SW 1271 (cell line): ENCODE measurements at regions not wholly inside any gene's neighbourhood (a gene's known extent, or its start where the extent isn't known, plus 50 kb on each side); places are given as distances from the start of the nearest gene placed in this dataset.
"Not testable (repeated sequence)": the region's sequence is repeated elsewhere in the genome, so short reads cannot be mapped to it uniquely, and the experiment has no call there.

ENCODE experiments used
- DNase-seq, 2 experiments: peaks; one replicate each; lab custom pipeline; 2025; lab: John Stamatoyannopoulos, UW

DNA sequence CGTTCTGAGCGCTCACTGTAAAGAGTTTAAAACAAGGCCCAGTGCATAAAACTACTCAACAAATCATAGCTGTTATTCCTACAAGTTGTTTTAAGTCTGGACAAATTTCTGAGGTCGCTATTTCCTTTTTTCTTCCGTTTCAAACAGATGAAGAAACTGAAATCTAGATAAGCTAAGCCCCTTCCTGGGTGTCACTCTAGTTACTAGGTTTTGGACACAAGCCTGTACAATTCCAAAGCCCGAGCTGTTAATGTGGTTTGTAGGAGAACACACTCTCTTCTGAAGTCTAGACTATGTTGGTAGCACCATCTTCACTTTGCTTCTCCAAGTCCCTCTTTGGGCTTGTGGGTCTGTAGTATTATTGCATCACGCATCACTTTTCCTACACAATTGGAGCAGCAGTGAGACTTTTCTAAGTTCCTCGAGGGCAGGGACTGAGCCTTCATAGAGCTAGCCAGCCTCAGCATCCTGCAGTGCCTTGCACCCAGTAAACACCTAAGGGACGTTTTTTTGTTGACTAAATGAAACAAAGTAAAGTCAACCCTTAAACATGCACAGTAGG is 142.6 kb upstream of the PROK2 start:
- DNase-seq, result no peak

GRCh38 chr3:71926616-71927015 is 141.7 kb upstream of the PROK2 start:
- DNase-seq, result no peak

DNA sequence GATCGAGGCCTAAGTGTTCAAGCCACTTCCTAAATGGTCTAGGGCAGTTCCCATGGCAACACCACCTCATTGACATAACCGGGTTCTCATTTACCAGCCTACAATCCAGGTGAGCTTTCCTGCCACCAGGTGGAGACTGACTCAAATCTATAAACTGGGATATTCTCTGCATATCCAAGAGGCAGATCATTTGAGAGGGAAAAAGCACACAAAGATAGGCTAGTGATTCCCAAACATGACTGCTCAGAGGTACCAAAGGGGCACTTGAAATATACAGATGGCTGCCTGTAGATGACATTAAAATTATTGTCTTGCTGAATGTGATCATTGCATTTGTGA is 141.3 kb upstream of the PROK2 start:
- no peak for DNase-seq

- not testable (repeated sequence) for DNase-seq
These were observed 140.7 kb upstream of the PROK2 start for GRCh38 chr3:71925511-71926261.

- DNase-seq, result no peak
These were observed 139.8 kb upstream of the PROK2 start for GRCh38 chr3:71924721-71925120.

- no peak for DNase-seq
These were observed 136.1 kb upstream of the PROK2 start for GRCh38 chr3:71921036-71921435.

DNA sequence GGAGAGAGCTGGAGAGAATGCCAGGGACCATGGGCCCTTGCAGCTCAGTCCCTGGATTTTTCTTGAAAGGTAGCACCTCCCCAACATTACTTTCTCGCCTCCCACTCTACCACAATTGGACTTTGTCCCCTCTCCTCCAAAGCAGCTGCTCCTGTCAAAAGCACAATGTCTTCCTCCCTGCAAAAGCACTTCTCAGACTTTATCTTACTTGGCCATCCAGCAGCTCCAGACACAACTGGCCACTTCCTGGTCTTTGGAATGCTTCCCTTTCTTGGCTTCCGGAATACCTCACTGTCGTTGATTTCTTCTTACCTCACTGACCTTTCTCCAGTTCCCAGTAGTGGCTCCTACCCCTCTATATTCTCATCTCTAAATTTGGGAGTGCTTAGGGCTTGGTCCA is 134.6 kb upstream of the PROK2 start:
- no peak for DNase-seq

- DNase-seq, result no peak
These were observed 132.6 kb upstream of the PROK2 start for GRCh38 chr3:71917545-71917944.

DNA sequence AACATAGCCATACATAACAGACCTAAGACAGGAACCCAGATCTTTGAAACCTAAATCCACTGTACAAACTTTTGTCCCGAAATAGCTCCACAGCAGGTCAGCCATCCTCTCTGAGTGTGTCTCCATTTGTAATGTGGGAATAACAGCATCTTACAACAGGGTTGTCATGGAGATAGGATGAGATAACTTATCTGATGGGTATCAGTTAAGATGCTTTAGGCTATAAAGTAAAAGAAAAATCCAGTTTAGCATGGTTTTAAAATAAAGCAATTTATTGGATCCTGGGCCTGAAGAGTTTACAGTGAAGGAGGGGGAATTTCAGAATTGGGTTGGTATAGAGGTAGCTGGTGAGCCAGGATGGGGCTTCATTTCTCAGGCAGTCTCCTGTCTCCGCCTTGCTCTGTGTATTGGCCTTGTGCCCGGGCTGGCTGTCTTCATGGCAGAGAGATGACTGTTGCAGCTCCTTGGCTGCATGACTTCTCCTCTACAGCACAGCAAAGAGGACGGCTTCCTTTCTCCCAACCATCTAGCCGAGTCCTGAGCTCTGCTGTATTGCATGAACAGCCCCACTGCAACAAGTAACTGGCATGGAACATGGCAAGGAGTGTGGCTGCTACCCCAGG is 131.9 kb upstream of the PROK2 start:
- no peak for DNase-seq

DNA sequence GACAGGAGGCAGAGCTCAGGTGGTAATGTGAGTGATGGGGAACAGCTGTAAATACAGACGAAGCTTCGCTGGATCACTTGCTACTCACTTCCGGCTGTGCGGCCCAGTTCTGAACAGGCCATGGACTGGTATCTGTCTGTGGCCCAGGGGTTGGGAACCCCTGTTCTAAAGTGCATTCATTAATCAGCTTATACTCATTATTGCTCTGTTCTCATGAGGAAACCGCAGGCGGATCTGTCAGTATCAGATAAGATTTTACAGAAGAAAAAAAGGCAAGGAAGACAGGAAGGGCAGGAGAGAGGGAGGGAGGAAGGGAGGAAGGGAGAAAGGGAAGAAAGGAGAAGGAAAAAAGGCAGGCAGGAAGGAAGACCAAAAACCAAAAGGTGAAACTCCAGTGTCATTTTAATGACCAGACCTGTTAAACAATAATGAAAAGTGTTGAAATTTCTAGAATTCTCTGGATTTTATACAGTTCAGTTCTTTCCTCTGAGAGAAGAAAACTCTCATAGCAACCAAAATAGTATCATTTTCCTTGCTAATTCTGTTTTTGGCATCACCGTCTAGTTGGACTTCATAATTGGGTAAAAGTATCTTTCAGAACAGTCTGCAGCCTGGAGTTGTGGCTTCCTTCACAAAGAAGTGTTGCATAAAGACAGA is 128.0 kb upstream of the PROK2 start:
- DNase-seq, result no peak

- no peak for DNase-seq
These were observed 125.2 kb upstream of the PROK2 start for GRCh38 chr3:71910108-71910507.

- DNase-seq, result no peak
These were observed 123.0 kb upstream of the PROK2 start for GRCh38 chr3:71907996-71908395.

- no peak for DNase-seq
These were observed 122.0 kb upstream of the PROK2 start for GRCh38 chr3:71906976-71907375.

DNA sequence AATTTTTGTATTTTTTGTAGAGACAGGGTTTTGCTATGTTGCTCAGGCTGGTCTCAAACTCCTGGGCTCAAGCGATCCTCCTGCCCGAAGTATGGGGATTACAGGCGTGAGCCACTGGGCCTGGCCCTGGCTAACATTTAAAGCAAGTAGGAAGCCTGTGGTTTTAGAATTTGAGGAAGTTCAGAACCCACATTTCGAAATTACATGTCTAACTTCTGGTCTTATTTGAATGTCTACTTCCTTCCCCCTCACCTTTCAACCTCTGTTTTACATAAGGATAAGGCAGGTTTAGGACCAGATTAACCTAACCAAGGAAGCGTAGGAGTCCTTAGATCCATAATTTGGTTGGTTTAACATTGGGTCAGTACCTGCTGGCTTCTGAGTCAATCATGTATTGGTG is 120.5 kb upstream of the PROK2 start:
- no peak for DNase-seq

DNA sequence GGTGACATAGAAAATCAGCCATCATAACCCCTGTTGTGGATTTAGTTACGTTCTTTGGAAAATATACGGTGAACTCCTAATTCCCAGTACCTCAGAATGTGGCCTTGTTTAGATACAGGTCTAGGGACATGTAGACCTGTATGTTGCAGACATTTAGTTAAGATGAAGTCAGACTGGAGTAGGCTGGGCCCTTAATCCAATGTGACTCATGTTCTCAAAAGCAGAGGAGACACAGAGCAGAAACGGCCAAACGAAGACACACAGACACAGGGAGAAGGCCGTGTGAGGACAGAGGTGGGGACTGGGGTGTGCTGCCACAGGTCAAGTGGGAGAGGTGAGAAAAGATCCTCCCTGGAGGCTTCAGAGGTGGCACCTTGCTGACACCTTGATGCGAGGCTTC is 119.0 kb upstream of the PROK2 start:
- no peak for DNase-seq

GRCh38 chr3:71903112-71903495 is 118.2 kb upstream of the PROK2 start:
- DNase-seq, result no peak

DNA sequence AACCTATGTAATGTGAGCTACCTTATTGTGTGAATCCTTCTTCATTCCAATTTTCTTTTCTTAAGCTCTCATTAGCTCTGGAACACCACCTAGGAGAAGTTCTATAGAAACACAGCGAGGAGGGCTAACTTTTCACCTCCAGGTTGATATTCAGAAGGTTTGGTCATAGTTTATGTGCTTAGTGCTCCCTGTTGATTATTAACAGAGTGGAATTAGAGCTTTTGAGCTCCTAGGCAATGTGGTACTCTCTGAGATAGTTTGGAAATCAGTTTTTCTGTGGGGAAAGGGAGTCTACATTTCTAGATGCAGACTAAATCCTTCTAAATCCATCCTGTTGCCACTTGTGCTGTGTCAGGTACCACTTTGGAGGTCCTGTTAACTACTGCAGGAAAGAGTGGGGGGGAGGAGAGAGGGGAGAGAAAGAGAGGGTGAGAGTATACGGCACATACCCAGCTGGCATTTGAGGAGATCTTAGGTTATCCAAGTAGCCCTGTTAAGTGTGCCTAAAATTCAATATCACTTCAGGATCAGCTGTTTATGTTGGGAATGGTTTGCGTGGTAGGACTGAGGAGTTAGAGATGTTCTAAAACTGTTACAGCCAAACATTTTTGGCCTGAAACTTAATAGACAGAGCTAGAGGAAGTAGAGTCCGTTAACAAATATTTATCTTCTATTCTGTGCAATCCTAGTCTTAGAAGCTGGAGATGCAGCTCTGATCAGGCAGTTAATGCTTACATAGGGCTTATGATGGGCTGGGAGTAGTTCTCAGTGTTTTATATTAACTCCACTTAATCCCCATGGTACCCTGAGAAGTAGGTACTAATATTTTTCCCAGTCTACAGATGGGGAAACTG is 117.5 kb upstream of the PROK2 start:
- DNase-seq, result no peak

GRCh38 chr3:71901645-71902044 is 116.7 kb upstream of the PROK2 start:
- no peak for DNase-seq

- DNase-seq, result no peak
These were observed 115.1 kb upstream of the PROK2 start for GRCh38 chr3:71900057-71900456.

- no peak for DNase-seq
These were observed 111.8 kb upstream of the PROK2 start for GRCh38 chr3:71896751-71897150.

DNA sequence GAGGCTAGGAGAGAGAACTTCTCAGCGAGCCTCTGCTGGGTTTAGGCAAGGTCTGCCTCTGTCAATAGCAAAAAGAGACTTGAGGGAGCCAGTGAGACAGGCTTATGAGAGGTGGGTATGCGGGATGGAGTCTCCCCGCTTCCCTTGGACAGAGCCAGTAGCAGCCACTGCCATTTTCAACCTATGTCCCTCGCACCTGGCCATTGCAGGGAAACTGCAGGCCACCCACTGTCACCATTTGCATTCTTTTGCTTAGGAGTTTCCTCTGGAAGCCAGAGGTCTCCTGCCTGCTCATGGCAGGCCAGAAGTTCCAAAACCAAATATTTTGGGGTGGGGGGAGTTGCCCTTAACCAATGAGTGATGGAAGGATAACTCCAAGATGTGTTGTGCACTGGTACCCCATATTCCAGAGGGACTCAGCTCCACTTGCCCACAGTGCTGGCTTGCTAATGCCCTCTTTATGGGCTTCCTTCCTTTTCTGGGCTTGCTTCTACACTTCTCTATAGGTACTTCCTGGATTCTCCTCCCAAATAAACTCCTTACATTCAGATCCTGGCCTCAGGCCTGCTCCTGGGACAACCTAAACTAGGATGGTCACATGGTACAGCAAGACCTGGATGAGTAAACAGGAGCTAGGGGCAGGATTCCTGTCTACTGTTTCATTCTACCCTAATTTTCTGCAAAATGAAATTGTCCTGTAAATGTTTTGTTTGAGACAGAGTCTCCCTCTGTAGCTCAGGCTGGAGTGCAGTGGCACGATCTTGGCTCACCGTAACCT is 108.9 kb upstream of the PROK2 start:
- no peak for DNase-seq

- no peak for DNase-seq
These were observed 108.2 kb upstream of the PROK2 start for GRCh38 chr3:71893122-71893521.
